GM12892 (cell line): ENCODE measurements at regions not wholly inside any gene's neighbourhood (a gene's known extent, or its start where the extent isn't known, plus 50 kb on each side); places are given as distances from the start of the nearest gene placed in this dataset.

Experiments
- POLR2A ChIP-seq: IDR thresholded peaks from 2 replicates; pipeline ENCODE4 v1.6.1; 2011; ENCODE audit warnings: low read depth, low read length, control low read depth
- POLR2AphosphoS5 ChIP-seq: IDR thresholded peaks from 2 replicates; pipeline ENCODE4 v1.6.1; 2011; ENCODE audit warnings: low read depth, low read length, control low read depth
- TAF1 ChIP-seq: IDR thresholded peaks from 2 replicates; pipeline ENCODE4 v1.6.1; 2011; ENCODE audit warnings: low read depth, mild to moderate bottlenecking, control low read depth, low read length, borderline replicate concordance

DNA sequence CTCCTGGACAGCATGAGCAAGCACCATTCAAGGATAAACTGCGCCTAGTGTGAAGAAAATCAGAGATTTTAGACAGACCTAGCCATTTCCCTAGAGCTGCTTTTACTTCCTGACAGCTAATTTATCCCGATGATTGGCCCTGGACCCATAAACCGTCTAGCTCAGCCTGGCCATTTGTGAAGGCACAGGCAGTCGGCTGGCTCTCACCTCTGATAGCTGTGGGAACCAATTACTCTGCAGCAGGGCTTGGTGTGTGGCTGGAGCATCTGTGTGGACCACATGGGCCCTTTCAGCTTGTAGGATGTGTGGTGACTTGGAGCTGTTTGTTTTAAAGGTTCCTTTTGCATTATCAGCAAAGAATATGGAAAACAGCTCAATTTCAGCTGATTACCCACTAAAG, 111.1 kb upstream of the NPY start:
- TF ChIP-seq POLR2A, result no peak
- TF ChIP-seq TAF1, result no peak
- TF ChIP-seq POLR2AphosphoS5, result no peak
